ENCODE measurements at regions not wholly inside any gene's neighbourhood (a gene's known extent, or its start where the extent isn't known, plus 50 kb on each side); places are given as distances from the start of the nearest gene placed in this dataset.

DNA sequence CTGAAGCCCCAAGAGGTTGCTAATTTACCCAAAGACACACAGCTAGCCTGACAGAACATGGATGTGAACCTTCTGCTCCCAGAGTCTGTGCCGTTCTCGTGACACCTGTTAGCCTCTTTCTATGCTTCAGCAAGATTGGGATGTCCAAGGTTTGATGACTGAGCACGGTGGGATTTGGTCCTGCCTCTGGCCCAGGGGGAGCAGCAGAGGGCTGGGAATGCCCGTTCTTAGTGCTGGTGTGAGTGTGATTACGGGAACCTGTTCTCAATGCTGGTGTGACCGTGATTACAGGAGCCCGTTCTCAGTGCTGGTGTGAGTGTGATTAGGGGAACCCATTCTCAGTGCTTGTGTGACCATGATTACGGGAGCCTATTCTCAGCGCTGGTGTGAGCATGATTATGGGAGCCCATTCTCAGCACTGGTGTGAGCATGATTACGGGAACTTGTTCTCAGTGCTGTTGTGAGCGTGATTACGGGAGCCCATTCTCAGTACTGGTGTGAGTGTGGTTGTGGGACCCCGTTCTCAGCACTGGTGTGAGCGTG lies 67.3 kb upstream of the SNTG2 start:
- DNase-seq (no peak), ATAC-seq (no peak)
- H3K36me3 ChIP-seq (replicated peaks in 1 of 2; ENCODE audit: insufficient read depth in 1 of 2, low read depth in 2 of 2) = no peaks in the 10 kb centered on the region
- WGBS, 2 donors = 57 to 67% methylated on average over 14 of the region's 14 CpGs
- H3K4me3 ChIP-seq = no peak overlapping the region
- H3K27me3 ChIP-seq = no peaks in the 10 kb centered on the region
- H3K9me3 ChIP-seq = no peaks in the 10 kb centered on the region
- no peak for TF ChIP-seq POLR2A (IDR thresholded peaks at IDR 0.05)
- TF ChIP-seq, protein P1, sequence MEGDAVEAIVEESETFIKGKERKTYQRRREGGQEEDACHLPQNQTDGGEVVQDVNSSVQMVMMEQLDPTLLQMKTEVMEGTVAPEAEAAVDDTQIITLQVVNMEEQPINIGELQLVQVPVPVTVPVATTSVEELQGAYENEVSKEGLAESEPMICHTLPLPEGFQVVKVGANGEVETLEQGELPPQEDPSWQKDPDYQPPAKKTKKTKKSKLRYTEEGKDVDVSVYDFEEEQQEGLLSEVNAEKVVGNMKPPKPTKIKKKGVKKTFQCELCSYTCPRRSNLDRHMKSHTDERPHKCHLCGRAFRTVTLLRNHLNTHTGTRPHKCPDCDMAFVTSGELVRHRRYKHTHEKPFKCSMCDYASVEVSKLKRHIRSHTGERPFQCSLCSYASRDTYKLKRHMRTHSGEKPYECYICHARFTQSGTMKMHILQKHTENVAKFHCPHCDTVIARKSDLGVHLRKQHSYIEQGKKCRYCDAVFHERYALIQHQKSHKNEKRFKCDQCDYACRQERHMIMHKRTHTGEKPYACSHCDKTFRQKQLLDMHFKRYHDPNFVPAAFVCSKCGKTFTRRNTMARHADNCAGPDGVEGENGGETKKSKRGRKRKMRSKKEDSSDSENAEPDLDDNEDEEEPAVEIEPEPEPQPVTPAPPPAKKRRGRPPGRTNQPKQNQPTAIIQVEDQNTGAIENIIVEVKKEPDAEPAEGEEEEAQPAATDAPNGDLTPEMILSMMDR (IDR thresholded peaks at IDR 0.05) = no peak
- H3K27ac ChIP-seq = no peak overlapping the region
- H3K4me1 ChIP-seq = no peaks in the 10 kb centered on the region
- intact Hi-C loops (cut with DNase I) = no loop called here

DNA sequence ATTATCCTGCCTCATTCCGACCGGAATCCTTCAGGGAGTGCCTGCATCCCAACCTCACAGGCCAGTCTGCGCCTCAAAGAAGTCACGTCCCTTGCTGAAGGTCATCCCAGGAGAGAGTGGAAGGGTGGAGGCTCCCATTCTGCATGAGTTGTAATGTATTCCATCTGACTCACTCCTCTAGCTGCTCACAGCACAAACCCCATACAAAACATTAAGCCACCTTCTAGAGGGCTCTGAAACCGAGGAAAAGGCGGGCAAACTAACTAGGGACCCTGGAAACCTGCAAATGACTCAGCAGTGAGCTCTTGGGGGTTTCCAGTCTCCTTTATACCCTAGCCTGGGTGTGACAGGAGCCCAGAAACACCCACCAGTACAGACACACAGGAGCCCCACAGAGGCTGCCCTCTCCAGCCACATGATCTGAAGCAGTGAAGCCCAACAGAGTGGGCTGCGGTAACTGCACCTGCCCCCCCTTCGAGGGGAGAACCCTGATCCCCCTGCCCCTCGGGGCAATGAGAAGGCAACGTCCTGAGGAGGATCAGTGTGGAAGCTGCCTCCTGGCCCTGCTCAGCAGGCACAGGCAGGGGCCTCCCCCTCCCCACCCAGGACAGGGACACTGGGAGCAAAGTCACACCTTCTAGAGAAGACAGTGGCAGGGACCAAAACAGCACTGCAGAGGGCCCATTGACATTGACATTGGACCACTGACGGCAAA lies 69.3 kb upstream of the SNTG2 start:
- no peaks in the 10 kb centered on the region for H3K4me1 ChIP-seq
- ATAC-seq = no peak
- WGBS, 2 donors = 64 to 68% methylated on average over 7 to 11 of the region's 11 CpGs
- TF ChIP-seq, protein P1 (IDR thresholded peaks at IDR 0.05) = no peak
- no peak for TF ChIP-seq POLR2A (IDR thresholded peaks at IDR 0.05)
- H3K36me3 ChIP-seq (replicated peaks in 1 of 2; ENCODE audit: insufficient read depth in 1 of 2, low read depth in 2 of 2) = no peaks in the 10 kb centered on the region
- H3K9me3 ChIP-seq = no peaks in the 10 kb centered on the region
- no peak overlapping the region for H3K27ac ChIP-seq
- no peak overlapping the region for H3K4me3 ChIP-seq
- no peaks in the 10 kb centered on the region for H3K27me3 ChIP-seq
- DNase-seq = no peak
- intact Hi-C loops (cut with DNase I) = no loop called here

DNA sequence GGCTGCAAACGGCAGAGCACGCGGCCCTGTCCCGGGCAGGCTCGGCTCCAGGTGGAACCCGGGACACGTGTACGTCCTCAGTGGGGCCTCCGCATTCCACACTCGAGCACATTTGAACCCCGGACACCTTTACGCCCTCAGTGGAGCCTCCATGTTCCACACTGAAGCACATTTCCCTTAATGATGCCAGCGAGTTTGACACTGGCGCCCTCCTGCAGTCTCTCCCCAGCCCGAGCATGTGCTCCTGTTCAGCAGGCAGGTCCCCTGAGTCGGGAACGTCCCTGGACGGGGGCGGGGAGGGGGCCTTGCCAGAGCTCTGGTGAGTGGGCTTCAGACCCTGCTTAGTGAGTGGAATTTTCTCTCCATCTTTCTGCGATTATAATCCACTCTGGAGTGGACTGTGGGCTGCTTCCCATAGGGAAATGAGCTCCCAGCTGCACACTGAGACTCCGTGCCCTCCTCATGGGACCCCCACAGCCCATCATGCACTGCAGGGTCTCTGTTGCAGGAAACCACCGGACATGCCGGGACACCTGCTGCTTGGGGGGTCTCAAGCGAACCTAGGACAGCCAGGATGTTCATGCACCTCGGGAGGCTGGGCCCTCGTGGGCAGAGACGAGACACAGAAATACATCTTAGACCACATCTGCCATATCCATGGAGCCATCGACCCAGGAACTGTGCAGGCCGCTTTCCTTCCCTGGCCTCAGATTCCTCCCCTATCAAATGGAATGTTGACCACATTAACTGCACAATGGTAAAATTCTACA lies 70.3 kb upstream of the SNTG2 start:
- Histone ChIP-seq H3K4me1 (no peaks in the 10 kb centered on the region), H3K36me3 (replicated peaks in 1 of 2; ENCODE audit: insufficient read depth in 1 of 2, low read depth in 2 of 2) (no peaks in the 10 kb centered on the region), H3K27ac (no peak overlapping the region), H3K9me3 (no peaks in the 10 kb centered on the region), H3K27me3 (no peaks in the 10 kb centered on the region), H3K4me3 (no peak overlapping the region)
- ATAC-seq (no peak), DNase-seq (no peak)
- 71 to 84% methylated on average over 19 to 29 of the region's 29 CpGs for WGBS, 2 donors
- TF ChIP-seq, protein P1 (IDR thresholded peaks at IDR 0.05) = no peak
- TF ChIP-seq POLR2A (IDR thresholded peaks at IDR 0.05) = no peak
- intact Hi-C loops (cut with DNase I) = no loop called here

DNA sequence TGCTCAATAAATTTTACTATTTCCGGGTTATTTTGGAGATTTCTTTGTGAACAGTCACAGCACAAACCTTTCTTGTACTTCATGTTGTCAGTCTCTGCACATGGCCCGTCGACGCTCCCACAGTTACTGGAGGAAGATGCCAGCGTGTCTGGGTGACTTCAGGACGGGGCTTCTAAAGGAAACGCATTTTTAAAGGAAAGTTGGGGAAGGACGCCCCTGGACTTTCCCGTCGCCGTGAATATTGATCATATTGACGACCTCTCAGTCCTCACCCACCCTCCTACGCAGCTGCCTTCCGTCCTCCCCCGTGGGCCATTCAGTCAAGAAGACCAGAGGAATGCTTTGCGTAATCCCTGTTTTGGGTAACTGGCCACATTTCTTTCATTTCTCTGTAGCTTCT lies 71.1 kb upstream of the SNTG2 start:
- no peak overlapping the region for H3K27ac ChIP-seq
- DNase-seq = no peak
- H3K4me3 ChIP-seq = no peak overlapping the region
- H3K4me1 ChIP-seq = no peaks in the 10 kb centered on the region
- no peaks in the 10 kb centered on the region for H3K36me3 ChIP-seq (replicated peaks in 1 of 2; ENCODE audit: insufficient read depth in 1 of 2, low read depth in 2 of 2)
- intact Hi-C loops (cut with DNase I) = no loop called here
- WGBS, 2 donors = 69 to 75% methylated on average over 16 of the region's 16 CpGs
- H3K27me3 ChIP-seq = no peaks in the 10 kb centered on the region
- H3K9me3 ChIP-seq = no peaks in the 10 kb centered on the region
- no peak for ATAC-seq
- TF ChIP-seq, protein P1 (IDR thresholded peaks at IDR 0.05) = no peak
- TF ChIP-seq POLR2A (IDR thresholded peaks at IDR 0.05) = no peak
